ENCODE measurements at regions not wholly inside any gene's neighbourhood (a gene's known extent, or its start where the extent isn't known, plus 50 kb on each side); places are given as distances from the start of the nearest gene placed in this dataset.

DNA sequence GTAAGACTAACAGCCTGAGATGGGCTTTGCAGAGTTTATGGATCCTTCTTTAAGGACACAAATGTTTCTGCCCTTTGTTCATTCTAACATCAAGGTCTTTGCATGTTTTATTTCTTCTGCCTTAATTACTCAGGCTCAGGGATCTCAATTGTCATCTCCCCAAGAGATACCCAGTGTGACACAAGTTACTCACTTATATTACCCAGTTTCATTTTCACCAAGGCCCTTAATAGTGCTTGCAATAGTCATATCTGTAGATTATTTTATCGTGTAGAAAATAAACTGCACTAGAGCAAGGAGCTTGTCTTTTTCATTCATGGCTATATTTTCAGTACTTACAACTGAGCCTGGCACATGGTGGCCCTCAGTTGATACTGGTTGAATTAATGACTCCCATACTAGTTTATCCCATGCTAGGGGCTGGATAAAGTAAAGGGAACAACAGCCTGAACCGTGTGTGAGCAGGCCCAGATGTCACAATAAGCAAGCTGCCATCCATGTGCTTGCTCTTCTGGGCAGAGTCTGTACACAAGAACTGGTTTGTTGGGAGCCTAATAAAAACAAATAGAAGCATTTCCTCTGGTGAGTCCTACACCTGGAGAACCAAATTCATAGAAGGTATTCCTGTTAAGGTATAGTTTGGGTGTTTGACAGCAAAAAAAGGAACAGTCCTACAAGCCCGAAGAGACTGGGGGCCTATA is 112.5 kb upstream of the CD180 start:
- DNase-seq, result peak; percentile 2

DNA sequence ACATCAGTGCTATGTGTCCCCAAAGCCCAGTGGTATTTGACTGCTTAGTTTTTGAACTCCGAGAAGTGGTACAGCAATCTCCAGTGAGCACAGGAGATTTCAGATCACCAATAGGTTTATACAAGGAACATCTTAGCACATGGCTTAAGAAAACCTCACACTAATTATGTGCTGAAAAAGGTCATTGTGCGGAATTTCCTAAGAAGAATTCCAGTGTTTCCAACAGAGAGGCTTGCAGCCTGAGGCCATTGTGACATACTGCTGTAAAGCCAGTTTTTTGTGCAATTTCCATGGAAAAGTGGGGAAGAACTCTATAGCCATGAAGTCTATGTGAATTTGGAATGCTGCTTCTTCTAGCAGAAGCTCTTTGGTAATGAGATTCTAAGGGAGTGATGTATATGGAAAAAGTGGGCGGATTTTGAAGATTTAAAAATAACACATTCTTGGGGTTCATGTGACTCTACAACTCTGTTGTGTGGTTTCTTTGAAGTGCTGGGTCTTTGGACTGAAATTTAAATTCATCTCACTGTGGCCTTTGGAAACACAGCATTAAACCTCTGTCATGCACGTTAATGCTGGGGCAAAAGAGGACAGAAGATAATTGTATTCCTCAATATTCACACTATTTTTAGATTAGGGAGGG is 110.5 kb upstream of the CD180 start:
- DNase-seq, result no peak

DNA sequence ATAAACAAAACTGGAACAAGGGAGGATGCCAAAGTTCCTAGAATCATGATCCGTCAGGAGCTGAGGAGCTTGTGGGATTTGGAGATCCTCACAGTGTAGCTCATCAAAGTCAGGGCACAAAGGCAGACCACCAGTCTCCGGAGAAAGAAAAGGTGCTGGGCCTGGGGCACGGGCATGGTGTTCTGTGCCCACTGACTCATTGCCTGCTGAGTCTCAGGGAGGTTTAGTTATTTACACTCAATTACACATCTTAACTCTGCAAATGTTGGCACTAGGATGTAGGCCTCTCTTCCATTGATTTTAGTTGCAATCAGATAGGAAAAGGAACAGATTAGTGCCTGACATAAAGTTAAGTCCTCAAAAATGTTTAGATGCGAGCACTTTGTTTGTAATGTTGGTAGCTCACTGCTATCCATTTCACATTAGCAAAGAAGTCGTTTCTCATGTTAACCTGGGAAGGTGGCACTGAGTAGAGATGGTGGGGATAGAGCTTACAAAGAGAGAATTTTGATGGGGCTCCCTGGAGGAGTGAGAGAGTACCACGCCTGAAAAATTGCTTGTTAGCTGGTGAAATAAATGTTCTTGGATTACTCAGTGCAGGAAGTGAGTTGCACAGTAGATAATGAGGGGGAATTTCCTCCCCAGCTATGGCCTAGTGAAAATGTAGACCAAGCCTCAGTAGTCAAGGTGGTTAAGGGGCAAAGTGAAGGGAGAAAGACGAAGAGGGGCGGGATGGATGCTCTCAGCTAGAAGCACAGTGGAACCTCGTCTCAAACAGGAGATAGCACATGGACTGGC is 109.5 kb upstream of the CD180 start:
- no peak for DNase-seq

DNA sequence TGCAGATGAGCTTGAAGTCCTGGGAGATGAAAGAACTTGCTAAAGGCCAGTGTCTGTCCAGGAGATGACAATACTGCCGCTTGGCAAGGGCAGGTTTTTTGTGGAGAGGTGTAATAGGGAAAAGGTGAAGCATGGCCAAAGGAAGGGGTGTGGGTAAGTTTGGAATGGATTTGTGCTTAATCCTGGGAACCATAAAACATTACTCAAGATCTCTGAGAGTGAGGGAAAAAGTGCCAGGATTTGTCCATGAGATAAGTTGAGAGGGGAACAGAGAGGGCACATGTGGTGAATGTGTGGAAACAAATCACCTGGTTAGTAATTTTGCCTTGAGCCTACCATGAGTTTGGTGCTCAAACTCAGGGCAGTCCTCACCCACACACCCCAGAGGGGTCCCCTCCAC is 108.8 kb upstream of the CD180 start:
- DNase-seq, result no peak

DNA sequence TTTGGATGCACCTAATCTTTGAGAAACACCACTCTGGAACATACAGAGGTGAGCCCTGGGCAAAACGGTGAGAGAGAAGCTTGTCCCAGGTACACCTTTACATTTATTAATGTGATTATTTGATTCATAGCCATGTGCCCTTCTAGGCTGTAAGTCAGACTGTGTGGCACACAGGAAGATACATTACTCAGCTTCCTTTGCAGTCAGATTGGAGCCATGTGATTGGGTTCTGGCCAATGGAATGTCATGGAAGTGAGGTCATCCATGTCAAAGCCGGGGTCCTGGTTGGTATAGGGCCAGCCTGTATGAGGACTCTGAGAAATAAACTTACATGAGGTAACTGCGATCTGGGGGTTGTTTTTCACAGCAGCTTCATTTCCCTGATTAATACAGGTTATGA is 106.8 kb upstream of the CD180 start:
- no peak for DNase-seq

DNA sequence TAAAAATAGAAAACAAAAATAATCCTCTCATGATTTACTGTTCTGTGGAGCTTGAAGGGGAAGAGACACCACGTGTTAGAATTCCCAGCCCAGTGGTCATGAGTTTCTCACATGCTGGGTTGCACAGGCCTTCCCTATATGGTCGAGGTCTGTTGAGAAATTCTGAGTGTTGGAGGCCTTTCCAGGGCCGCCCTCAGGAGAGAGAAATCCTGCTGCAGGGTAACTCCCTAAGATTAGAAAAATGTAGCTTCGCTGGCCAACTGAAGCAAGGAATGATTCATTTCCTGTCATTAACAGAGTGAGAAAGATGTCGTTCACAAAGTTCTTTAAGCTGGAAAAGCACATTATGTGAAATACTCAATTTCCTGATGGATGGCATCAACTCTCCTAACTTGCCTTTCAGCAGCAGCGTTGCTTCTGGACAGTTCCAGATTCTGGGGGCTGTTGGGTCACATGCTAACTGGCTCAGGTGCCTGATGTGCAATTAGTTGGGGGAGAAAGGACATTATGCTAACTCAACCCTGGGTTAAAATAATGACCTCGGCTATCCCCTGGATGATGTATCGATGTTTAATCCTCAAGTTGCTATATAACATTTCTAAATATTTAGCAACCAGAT is 104.8 kb upstream of the CD180 start:
- DNase-seq, result no peak

DNA sequence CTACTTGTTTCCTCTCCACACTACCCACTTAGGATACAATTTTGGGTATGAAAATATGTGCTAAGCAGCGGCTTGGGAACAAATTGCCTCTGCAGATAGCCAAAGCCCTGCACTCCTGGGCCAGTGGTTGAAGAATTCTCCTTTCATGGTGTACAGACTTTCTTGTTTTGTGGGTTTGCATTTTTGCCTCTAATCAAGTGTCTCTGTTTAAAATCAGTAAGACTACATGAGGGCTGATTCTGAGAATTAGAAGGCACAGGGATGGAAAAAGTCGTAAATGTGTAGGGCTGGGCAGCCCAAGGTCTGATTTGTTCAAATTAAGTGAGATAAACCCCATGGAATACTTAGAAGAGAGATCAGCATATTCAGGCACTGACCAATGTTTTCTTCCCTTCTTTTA is 103.7 kb upstream of the CD180 start:
- no peak for DNase-seq

DNA sequence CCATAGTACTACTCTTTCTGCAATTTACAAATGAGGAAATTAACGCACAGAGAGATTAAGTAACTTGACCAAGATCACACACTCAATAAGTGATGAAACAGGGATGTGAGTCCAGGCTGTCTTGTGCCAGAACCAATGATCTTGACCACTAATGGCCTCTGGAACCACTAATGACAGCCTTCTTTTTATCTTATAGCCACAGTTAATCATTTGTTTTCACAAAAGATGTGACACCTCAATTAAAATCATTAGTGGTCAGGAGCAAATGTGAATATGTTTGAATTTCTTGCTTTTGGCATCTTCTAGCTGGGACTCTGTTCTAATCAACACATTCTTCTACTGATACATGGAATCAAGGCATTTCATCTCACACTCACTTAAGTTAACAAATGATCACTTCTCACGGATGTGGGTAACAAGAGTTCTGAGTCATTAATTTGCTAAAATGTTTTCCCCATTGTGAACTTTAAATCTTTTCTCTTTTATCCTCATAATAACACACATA is 102.7 kb upstream of the CD180 start:
- no peak for DNase-seq

DNA sequence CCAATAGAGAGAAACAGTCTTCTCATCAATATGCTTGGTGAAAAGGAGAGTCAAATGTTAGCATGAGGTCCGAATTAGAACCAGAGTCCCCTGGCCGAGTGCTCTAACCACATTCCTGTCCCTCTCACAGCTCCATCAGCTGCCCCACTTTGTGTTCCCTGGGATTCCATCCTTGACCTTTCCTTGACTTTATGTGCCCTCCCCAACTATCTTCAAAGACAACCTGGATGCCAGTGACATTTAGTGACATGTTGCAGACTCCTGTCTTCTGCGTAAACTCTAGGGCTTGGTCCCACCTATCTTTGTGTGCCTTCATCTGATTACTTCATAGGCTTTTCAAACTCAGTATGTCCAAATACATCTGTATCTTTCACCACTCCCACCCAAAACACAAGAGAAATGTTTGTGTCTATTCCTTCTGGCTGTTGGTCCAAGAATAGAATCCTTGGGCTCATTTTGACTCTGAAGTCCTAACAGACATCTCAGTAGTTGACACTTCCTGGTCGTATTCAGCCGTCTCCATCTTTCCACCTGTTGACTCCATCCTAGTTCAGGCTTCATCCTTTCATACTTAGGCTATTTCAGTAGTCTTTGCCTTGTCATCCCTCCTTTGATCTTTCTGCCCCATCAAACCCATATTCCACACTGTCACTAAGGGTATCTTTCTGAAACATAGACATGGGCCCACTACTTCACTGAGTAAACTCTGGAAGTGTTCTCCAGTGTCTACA is 101.4 kb upstream of the CD180 start:
- no peak for DNase-seq

DNA sequence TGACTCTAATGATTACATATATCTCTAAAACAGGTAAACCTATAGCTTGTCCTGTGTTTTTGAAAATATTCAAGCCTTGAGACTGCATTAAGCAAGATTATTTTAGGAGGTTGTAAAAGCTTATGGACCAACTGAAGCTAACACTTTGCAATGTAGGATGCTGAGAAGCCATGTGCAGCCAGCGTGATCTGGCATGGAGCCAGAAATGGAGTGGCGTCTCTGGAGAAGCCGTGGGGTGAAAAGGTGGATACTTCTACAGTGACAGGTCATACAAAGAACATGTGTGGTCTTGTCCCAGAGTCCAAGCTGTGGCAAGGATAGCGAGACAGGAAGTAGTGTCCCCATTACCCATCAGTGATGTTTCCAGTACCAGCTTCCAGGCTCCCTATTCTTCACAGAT is 100.8 kb upstream of the CD180 start:
- DNase-seq, result no peak

DNA sequence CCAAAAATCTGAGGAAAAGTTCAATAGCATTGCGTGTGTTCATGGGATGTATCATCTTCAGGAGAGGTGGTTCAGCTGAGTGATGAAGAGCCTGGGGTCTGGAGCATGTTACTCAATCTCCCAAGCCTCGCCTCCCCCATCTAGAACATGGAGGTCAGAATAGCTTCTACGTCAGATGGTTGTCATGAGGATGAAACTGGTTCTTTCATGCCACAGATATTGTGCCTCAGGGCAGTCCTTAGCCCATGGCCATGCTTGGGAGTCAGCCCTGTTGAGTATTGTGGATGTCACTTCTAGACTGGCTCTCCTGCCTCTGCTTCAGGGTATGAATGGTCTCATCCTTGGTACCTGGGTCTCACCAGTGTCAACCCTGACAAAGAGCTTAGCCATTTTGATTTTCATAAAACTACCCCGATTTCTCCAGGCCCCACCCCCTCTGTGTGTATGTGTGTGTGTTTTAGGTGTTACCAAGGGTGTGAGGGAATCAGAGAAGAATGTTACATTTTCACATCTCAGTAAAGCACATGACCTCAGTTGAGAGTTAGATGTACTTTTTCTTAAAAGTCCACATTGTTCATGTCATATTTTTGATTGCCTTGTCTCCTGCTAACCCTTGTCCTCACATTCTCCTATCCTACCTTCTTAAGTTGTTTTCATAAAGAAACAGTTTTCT is 97.8 kb upstream of the CD180 start:
- DNase-seq, result no peak

DNA sequence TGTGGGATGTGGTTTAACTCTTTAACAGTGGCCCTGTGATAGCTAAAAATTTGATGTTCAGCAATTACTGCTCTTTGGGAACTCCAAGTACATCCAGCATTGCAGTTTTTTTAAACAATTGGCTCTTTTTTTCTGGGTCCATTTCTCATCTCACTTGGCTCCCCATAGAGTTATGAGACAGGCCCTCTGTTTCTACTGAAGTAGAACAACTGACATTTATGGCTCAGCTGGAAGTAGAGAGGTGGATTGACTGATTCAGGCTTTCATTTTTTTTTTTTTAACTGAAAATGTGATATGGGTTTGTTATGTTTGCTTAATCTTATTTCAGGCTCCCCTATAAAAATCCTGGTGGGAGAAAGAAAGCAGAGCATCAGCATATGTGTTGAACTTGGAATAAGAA is 96.6 kb upstream of the CD180 start:
- DNase-seq, result no peak

DNA sequence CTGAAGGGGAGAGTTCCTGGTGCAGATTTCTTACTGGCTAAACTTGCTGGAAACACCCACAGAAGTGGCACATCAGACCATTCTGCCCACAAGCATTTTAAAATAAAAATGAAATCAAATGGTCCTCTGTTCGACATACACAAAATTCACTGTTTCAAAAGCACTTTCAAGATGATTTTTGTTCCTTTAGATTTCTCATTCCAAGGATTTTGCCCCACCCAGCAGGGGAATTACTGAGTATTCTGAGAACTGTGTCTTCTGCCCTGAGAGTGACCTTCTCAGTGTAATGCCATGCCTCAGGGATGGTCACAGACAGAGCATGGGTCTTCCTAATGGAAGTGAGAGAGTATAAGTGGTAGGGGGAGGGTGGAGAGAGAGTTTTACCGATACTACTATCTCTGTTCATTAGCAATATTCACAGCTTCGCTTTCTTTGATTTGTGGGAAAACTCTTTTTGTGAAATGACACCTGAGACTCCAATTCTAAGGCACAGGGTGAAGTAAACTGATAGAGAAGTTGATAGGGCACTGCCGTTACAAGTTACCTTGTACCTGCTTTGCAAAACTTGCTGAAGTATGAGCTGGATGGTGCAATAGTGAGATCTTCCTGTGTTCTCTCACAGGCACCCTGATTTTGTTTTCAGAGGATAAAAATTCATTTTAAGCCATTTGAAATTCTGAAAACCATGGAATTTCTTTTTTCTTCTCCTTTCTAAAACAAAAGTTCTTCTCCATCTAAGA is 95.8 kb upstream of the CD180 start:
- DNase-seq, result no peak

DNA sequence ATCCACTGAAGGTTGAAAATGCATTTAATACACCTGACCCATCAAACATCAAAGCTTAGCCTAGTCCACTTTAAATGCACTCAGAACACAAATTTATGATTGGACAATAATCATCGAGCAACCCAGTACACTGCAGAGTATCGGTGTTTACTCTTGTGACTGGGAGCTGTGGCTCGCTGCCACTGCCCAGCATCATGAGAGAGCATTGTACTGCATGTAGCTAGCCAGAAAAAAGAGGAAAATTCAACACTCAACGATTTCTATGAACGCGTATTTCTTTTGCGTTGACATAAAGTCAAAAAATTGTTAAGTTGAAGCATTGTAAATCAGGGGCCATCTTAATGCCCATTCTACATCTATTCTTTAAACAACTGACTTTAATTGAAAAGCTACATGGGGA is 95.1 kb upstream of the CD180 start:
- no peak for DNase-seq

DNA sequence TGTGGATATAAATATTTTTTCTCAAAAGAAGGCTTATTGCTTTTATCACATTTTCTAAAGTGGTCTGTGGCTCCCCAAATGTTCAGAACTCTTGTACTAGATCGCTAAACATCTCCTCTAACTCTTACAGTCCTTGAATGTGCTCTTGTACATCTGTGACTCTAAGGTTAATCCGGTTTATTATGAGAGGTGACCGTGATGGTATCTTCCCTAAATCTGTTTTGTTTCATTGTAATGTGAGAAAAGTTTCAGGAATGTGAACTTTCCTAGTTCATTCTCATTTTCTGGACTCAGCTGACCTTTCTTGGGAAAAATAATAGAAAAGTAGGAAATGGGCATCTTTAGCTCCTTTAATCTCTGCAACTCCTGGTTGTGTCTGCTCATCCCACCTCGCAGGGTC is 94.5 kb upstream of the CD180 start:
- DNase-seq, result no peak

DNA sequence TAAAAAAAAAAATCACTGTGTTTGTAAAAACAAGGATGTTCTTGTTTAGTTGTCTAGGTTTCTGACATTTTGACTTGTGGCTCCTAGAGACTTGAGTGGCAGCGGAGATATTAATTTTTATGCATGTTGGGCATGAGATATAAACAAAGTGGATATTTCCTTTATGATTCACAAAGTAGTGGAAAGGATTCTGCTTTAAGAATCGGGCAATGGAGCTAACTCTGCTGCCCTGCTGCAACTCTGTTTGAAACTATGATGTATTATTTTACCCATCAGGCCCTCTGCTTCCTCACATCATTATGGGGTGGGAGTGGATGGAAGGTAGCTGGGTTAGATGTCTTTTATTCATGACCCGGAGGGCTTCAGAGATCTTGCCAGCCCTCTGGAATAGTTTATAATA is 94.1 kb upstream of the CD180 start:
- no peak for DNase-seq

DNA sequence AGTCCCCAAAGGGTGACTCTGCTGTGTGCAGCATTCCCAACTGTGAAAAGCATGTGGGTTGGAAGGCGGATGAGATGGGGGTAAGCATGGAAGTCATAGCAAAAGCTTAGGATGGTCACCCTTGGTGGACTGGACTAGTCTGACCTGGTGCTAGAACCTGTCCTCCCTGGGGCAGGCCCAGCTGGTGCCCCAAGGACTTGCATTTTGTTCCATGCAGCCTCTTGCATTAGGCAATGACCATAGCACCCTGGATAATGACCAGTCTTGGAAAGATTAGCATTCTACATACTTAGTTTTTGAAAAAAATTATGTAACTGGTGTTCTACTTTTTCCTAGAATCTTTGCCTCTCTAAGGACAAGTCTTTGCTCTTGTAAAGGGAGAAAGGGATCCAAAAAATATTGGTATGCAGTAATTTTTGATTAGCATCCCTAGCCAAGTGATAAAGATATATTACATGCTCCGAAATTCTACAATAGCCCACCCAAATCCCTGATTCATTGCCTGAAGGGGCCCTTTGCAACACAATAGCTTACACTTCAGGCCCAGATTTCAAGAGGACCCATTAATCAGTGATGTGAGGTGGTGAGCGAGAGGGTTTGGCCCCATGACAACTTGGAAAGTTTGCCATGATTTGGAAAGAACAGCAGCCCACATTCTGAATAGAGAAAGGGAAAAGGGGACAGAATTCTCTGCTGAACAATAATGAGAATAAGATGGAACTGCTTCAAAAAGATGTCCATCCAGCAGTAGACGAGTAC is 93.3 kb upstream of the CD180 start:
- DNase-seq, result no peak

DNA sequence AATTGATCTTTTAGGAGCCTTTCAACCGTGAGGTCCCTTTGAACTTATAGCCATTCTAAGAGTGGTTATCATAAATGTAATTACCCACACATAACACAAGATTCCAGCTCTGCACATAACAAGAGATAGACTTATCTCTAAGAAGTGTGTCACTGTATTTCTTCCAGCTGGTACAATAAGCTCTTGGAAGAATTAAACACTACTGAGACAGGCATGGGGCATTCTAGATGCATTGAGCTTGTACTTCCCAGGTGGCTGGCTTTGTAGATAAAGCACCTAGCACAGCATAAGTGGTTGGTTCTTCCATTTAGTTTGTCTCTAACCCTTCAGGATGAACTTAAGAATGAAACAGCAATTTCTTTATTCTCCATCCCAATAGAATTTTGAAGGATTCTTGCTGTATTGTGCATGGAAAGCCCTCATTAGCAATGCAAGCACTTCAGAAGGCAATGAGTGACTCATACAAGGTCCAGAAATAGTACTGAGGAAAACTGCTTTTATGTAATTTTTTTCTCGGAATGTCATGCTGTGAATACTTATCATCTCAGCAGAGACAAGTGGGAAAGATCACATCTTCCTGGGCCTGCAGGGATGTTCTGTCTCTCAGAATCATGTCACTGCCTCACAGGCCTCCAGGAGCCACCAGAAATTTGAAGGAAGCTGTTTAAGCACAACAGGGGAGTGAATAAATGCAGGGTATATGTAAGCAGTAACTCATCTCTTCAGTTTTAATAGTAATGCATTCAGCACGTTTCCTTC is 91.1 kb upstream of the CD180 start:
- peak; percentile 4 for DNase-seq

DNA sequence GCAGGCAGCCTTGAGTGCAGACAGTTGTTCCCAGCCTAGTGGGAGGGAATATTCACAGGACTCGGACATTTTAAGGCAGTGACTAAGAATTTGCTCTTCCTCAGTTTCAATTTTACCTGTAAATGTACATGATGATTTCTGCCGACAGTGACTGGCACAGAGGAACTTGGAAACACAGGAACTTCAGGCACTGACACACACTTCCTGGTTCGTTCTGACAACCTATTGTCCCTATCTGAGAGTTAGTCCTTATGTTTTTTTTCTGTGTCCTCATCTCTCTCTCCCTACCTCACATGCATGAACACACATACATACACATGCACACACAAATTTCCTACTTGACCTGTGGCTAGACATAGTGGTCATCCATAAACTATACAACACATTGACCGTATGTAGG is 89.4 kb upstream of the CD180 start:
- DNase-seq, result no peak

DNA sequence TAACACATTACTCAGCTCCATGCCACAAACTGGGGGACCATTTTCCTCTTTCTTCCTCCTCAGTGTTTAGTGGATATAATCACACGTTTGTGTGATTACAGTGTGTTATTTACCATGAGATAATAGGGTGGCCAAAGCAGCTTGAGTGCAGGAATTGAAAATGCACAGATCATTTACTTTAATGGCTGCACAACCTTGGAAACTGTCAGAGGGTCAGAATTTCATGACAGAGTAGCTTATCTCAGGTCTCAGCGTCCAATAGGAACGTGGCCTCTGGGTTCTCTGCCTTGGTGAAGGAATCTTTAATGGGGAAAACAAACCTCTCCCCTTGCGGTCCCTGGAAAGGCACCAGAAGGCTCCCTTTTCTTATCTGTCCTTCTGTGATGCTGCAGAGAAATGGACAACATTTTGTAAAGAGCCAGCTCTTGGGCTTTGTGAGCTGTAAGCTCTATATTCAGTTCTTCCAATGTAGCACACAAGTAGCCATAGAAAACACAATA is 87.4 kb upstream of the CD180 start:
- no peak for DNase-seq

Data from NCI-H2029 (cell line).